Activated T-cell treated with anti-CD3 and anti-CD28 coated beads for 24 hours (primary cell): ENCODE measurements at regions not wholly inside any gene's neighbourhood (a gene's known extent, or its start where the extent isn't known, plus 50 kb on each side); places are given as distances from the start of the nearest gene placed in this dataset.
"Not testable (repeated sequence)": the region's sequence is repeated elsewhere in the genome, so short reads cannot be mapped to it uniquely, and the experiment has no call there.

Experiments used
- DNase-seq: peaks from one replicate; pipeline ENCODE4 v3.0.0-alpha.2; 2020; ENCODE audit warnings: low read depth

DNA sequence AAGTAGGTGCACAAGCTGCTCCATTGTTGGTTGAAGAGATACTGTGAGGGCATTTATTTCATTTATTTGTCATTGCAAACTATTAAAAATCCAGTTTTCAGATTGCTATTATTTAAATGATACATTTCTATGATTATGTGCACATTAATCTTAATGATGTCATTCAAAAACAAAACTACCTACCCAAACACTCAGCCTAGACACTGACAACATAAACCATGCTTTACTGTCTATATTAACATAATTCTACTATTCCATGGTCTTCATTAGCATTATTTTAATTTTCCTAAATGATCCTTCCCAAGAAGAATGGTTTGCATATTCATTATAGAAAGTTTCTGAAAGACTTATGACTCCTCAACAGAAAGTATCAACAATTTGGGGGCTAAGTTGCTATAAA, 813.0 kb upstream of the SLITRK5 start:
- DNase-seq = no peak

DNA sequence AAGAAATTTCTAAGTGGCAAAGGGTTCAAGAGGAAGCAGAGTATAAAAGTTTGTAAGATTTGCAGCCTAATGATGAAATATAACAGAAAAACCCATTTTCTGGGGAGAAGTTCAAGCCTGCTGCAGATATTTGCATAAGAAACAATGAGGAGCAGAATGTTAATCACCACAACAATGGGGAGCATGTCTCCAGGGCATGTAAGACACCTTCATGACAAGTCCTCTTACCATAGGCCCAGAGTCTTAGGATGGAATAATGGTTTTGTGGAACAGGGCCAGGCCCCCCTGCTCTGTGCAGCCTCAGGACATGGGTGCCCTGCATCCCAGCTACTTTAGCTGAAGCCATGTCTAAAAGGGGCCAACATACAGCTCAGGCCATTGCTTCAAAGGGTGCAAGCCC, 809.0 kb upstream of the SLITRK5 start:
- no peak for DNase-seq

DNA sequence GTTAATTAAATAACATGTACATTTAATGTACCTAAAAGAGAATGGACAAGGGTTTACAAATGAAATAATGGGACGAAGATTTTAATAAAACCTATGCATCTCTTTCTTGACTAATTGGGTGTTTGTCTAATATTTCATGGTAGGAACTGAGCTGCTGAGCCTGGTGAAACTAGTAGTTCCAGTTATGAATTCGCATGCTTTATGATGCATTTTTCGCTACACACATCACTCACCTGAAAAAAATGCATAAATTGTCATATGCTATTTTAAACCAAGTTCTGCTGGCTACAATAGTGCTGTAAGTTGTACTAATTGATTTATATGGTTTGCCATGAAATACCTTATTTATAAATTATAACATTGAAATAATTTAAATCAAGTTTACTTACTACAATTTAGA, 806.8 kb upstream of the SLITRK5 start:
- no peak for DNase-seq

DNA sequence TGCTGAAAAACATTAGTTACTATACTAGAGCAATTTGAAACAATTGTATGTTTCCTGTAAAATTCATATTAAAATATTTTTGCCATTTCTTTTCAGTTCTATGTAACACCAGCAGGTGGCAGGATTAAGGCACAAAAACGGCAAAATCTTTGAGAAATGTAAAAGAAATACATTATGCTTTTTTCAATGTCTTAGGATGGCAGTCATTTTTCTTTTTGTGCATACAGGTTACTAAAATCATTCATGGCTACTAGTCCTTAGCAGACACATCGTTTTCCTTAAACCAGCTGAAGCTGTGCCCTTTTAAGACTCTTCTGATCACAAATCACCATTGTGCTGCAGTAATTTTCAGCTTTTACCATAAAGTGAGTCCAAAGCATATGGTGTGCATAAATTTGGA, 800.7 kb upstream of the SLITRK5 start:
- DNase-seq = no peak

DNA sequence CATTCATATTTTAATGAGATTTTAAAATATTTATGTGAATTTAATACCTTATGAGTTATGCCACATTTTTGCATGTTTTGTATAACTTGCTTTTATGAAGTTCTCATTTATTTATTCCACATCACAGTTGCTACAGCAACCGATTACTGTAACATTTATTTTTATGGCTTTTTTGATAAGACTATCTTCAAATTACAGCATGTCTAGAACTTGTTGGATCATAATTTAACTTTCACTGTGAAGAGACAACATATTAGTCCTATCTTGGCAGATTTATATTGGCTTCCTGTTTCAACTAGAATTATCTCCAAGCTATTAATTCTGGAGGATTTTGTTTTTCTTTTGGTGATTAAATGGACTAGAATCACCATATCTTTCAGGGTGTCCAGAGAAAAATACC, 793.7 kb upstream of the SLITRK5 start:
- no peak for DNase-seq

DNA sequence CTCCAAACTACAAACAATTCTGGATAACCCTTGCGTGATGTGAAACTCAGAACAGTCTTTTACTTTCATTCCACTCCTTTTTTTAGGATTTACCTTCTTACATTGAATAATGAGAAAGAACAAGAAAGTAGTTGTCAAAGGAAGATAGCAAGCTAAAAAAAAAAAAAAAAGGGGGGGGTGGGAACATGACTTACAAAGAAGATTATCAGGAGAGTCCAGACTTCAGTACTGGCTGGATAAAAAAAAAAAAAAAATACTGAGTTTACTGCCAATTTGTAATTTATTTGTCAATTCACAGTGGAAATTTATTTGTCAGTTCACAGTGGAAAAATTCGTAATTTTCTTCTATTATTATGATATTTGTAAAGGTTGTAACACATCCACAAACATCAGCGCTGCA, 792.4 kb upstream of the SLITRK5 start:
- no peak for DNase-seq

DNA sequence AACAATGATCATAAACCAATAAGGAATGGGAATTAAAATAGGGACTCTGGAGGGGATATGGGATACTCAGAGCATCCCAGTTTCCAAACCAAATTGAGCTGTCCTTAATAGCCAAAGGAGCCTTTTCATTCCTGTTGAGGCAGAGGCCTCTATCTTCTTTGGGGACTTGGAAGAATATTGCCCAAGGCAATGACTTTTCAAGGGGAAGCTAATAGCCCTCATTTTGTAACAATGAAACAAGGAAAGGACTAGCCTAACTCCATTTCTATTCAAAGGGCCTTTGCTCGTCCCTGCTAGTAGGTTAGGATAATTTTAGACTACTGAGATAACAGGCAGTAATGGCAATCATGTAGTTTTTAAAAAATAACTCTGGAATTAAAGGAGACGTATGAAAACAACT, 789.8 kb upstream of the SLITRK5 start:
- DNase-seq = no peak

DNA sequence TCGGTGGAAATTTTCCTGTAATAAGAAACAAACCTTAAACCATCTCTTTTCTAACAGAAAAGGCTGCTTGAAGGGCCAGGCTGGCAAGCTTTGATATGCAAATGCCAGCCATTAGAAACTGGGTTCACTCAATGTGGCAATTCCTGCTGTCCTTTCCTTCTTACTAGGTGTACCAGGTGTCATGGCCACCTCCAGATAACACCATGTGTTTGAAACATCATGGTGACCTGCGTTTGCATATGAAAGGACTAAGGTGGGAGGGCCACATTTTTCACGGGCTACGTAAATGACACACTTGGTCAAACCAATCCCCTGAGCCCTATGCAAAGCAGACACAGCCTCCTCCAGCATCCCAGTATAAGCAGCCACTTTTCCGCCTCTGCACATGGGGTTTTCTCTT, 789.1 kb upstream of the SLITRK5 start:
- DNase-seq = no peak

DNA sequence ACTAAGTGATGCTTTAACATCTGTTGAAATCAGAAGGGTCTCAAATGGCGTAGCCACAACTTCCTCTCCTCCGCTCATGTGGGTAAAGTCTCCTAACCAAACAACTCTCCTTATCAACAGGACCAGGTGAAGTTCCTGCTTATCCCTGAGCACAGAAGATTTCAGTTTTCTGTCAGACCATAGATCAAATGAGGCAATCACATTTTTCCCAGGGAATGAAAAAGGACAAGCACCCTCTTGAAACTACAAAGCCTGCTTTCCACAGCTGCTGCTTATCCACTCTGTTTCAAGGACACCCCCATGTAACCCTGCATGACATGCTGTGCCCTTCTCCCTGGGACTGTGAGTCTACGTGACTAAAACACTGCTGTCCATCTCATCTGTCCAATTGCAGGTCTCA, 788.3 kb upstream of the SLITRK5 start:
- DNase-seq = no peak

DNA sequence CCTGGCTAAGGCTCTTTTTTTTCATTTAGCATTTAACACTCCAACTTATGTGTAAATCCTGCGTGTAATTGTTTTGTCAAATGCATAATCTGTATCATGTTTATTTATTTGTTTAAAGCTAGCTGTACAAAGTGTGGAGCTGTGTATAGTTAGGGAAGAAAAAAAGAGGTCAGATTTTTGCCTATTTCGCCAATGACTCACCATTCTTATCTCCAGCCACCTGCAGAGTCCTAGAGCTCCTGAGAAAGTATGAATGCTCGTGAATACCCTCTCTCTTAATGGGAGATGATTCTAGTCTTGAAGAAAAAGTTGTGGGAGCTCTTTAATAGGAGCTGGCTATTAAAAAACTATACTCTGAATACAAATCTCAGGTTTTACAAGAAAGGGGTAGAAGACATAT, 778.8 kb upstream of the SLITRK5 start:
- DNase-seq = no peak

DNA sequence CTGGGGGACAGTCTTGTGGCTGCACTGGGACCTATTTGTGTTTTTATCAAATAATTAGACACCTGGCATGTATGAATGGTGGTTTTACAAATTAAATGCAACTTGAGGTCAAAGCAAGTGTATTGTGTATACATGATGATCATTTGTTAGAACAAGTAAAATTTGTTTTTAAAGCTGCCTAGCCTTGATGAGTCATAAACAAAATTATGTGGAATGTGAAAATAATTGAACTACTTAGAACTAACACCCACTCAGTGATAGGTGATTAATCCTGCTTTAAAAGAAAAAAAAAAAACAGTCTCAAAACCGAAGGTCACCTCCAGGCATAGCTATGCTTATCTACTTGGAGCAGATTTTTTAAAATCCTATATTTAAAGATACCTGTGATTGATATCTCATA, 770.3 kb upstream of the SLITRK5 start:
- DNase-seq = no peak

DNA sequence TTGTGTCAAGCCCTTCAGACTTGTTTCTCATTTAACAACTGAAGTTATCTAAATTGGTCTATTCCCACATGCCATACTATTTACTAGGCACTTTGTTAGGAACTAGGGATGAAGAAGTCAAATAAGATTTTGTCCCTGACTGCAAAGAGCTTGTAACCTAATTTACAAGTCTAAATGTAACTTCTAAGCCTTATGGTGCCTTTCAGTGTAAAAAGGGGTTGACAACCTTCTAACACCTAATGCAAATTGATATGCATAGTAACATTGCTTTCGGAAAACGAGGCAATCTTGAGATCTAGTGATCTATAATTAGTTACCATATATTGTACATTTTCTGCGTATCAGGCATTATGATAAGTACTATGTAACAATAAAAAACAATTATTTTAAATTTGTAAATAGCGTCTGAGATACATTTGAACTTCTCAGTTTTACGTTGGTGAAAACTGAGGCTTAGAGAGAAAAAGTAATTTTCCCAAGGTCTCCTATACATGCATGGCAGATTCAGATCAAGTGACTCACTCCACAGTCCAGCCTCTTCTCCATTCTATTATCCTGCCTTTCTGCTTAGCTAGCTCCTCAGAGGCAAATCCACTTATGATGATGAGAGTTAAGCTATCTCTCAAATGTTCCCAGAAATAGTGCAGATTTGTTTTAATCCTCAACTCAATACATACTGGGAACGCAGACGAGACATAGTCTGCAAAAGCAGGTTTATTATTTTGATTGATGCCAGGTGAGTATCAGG, 764.9 kb upstream of the SLITRK5 start:
- DNase-seq = no peak

DNA sequence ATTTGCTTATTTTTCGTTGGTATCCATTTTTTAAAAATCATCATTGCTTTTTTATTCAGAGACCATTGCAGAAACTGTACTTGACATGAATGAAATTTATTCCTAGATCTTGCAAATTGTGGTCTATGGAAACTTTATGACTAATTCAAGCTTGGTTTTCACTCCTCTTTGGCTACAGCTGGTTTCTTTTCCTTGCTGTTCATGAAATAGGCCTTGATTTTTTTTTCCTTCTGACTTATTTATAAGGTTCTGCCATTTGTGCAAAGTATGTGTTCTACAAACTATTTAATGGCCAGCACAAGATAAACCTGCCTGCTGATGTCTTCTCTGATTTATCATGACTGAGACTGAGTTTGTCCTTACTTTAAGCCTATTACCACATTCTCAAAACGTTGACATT, 764.0 kb upstream of the SLITRK5 start:
- no peak for DNase-seq

DNA sequence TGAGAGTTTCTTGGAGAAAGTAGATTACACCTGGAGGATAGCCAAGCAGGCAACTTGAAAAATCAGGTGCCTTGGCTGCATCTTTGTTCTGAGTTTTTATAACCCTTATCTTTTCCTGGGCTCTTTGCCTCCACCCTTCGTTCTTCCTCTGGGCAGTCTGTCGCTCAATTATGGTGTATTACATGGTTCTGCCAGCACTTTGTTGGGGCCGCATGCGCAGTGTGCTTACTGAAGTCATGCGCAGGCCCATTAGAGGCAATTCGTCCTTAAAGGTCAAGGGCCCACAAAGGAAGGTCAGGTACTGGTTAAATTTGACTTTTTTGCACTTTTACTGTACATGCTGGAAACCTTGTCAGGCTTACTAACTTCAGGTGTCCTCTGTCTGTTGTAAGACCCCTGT, 761.9 kb upstream of the SLITRK5 start:
- no peak for DNase-seq

DNA sequence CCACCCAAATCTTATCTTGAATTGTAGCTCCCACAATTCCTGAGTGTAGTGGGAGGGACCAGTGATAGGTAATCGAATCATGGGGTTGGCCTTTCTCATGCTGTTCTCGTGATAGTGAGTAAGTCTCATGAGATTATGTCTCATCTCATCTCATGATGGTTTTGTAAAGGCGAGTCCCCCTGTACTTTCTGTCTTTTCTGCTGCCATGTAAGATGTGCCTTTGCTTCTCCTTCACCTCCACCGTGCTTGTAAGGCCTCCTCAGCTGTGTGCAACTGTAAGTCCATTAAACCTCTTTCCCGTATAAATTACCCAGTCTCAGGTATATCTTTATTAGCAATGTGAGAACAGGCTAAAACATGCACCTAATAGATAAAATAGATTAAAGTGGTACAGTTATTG, 756.4 kb upstream of the SLITRK5 start:
- DNase-seq = no peak

DNA sequence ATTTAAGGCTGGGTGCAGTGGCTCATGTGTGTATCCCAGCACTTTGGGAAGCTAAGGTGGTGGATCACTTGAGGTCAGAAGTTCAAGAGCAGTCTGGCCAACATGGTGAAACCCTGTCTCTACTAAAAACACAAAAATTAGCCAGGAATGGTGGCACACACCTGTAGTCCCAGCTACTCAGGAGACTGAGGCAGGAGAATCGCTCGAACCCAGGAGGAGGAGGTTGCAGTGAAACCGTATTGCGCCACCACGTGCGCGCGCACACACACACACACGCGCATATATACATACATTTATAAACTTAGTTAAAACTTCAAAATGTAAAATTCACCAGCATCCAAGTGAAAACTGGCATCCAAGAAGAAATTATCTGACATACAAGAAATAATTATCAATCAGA, 753.7 kb upstream of the SLITRK5 start:
- not testable (repeated sequence) for DNase-seq

DNA sequence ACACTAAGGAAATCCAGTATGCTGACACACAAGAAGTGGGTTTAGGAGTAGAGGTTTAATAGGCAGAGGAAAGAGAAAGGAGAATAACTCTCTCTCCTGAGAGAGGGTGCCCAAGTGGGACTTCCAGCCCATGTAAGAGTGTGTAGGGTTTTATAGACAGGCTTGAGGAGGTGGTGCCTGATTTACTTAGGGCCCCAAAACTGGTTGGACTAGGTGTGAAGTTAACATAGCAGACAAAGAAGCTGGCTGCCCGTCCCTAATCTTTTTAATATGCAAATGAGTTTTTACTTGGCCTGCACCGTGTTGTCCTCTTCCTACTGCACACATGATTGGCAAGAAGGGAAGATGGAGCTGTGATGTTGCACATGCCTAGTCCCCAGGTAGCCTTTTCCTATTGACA, 752.5 kb upstream of the SLITRK5 start:
- DNase-seq = no peak

DNA sequence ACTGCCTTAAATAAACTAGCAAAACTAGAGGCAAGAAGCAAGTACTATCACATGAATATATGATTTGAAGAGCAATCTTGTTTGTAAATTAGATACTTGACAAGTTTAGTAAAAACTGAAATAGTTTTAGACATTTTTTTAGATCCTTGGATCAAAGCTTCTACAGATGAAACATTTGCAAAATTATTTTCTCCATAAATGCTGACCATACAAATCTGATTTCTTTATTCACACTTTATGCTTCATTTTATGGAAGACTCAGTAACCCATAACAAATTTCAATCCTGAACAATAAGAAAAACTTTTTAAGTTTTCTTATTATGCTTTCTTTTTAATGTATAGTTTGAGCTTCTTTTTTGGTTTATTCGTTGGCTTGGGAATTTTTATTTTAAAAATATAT, 750.2 kb upstream of the SLITRK5 start:
- no peak for DNase-seq

DNA sequence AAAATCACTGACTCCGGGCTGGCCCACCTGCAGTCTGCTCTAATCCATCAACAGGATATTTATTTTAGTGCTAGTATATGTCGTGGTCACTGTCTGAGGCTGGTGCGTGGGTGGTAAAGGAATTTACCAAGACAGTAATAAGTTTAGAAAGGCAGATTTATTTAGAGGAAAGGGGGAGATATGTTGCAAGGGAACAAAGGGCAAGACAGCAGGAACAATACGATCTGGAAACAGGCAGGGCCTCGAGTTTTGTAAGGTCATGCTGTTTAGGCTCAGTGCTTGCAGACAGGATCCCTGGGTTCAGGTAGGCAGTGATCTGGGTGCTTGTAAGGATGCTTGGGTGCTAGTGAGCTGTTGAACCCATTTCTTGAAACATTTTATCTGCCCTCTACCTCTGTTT, 748.2 kb upstream of the SLITRK5 start:
- DNase-seq = no peak

DNA sequence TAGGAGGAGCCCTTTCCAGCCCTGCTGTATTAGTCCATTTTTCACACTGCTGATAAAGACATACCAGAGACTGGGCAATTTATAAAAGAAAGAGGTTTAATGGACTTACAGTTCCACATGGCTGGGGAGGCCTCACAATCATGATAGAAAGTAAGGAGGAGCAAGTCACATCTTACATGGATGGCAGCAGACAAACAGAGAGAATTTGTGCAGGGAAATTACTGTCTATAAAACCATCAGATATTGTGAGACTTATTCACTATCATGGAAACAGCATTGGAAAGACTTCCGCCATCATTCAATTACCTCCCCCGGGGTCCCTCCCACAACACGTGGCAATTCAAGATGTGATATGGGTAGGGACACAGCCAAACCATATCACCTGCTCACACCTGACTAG, 744.3 kb upstream of the SLITRK5 start:
- not testable (repeated sequence) for DNase-seq

DNA sequence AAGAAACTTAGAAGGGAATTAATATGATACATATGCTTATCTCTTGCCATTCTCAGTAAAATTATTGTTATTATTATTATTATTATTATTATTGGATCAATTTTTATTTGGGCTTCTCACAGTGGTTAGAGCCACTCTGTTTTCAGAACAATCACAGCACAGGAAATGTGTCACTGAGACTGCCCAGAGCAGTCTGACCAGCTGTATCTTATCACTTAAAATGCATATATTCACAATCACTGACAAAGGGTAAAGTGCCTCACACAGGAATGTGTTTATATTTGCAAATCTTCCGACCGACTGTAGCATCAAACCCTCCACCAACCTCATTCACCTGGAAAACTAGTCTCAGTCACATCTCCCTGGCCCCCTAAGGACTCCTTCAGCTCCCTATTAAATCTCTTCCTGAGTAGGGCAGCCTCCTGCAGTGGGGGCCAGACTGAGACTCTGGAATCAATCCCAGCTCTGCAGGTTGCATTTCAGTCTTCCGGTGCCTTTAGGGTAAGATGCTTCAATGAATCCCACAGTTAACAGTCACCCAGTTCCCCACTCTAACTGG, 738.3 kb upstream of the SLITRK5 start:
- no peak for DNase-seq

DNA sequence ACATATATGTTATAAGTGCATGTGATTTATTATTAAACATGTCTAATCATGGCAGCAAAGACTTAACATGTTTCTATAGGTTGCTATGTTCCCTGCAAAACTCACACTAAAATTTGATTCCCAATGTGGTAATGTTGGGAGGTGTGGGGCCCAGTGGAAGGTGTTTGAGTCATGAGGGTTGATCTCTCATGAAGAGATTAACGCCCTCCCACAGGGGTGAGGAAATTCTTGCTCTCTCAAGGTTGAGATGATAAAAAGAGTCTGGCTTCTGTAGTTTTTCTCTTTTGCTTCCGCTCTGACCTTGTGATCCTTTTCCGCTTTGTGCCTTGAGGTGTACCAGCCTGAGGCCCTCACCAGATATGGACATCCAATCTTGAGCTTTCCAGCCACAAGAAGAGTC, 737.5 kb upstream of the SLITRK5 start:
- DNase-seq = no peak

DNA sequence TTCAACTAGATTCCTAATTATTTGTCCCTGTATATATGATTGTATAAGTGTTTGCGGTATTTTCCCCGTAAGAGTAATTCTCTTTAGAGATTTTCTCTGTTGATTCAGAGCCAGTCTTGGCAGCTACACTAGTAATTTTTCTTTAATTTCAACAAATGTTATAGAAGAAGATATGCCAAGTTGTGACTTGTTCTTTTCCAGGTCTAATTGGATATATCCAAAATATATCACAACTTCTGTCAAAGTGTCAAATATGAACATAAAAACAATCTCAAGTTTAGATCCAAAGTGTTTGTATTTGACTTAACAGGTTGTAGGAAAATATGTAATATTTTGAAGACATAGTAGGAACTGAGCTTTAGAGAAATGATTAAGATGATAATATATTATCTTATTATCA, 733.9 kb upstream of the SLITRK5 start:
- DNase-seq = no peak

DNA sequence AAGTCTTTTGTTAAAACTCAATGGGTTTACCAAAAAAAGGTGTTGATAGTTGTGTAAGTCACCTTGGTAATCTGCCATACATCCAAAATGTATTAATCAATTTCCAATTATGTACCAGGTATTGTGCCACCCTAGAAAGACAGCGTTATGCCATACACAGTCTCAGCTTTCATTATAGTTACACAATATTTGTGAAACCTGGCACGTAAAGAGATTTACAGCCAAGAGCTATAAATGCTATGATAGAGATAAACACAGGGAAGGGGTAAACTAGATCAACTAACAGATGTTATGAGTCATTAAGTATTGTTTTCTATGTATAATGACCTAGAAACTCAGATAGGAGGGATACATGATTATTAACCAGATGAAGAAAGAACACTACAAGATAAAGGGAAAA, 725.6 kb upstream of the SLITRK5 start:
- no peak for DNase-seq
